H1 (cell line): ENCODE measurements at regions not wholly inside any gene's neighbourhood (a gene's known extent, or its start where the extent isn't known, plus 50 kb on each side); places are given as distances from the start of the nearest gene placed in this dataset.

Source experiments
- CTCF ChIA-PET: fragments of 300-600 bp; sonication (Branson Sonifier 250); formaldehyde crosslinking; loops from one replicate; lab custom pipeline; 2021; ENCODE audit not compliant: partially characterized antibody; lab: Charles Lee
- POLR2A ChIA-PET: fragments of 300-600 bp; sonication (Branson Sonifier 250); formaldehyde crosslinking; loops from one replicate; lab custom pipeline; 2021; ENCODE audit warnings: inconsistent platforms; ENCODE audit not compliant: partially characterized antibody; lab: Charles Lee
- DNase-seq, 2 experiments: peaks; one replicate each; pipeline versions ENCODE4 v3.0.0 to v3.0.0-alpha.2; 2010 to 2022; ENCODE audit warnings: low spot score in 2 of 2, low read depth in 1 of 2, mixed read lengths in 1 of 2
- FAIRE-seq: peaks from 2 replicates; lab custom pipeline; 2011; peaks lifted over from hg19 to GRCh38; lab: Jason Lieb, UNC
- H2AFZ ChIP-seq: 2 replicates; pipeline ENCODE4 v1.8.1; 2012; ENCODE audit warnings: low read length, inconsistent platforms
- H2AK5ac ChIP-seq: 2 replicates; pipeline ENCODE4 v1.6.1; 2013; ENCODE audit warnings: low read depth, low read length
- H2BK120ac ChIP-seq: replicated peaks from 2 replicates; pipeline ENCODE3; 2013; ENCODE audit warnings: low read depth, low read length, inconsistent platforms
- H2BK12ac ChIP-seq: 2 replicates; pipeline ENCODE4 v1.6.1; 2013; ENCODE audit warnings: low read depth, low read length
- H2BK15ac ChIP-seq: 2 replicates; pipeline ENCODE4 v1.6.1; 2013; ENCODE audit warnings: low read length
- H2BK20ac ChIP-seq: 2 replicates; pipeline ENCODE4 v1.6.1; 2013; ENCODE audit warnings: low read length
- H2BK5ac ChIP-seq: 2 replicates; pipeline ENCODE4 v1.6.1; 2013; ENCODE audit warnings: low read depth, low read length
- H3K14ac ChIP-seq: 2 replicates; pipeline ENCODE4 v1.6.1; 2013; ENCODE audit warnings: inconsistent platforms; ENCODE audit not compliant: insufficient read length
- H3K18ac ChIP-seq: 2 replicates; pipeline ENCODE4 v1.6.1; 2013; ENCODE audit warnings: low read length; ENCODE audit errors: extremely low read depth
- H3K23ac ChIP-seq: 2 replicates; pipeline ENCODE4 v1.6.1; 2013; ENCODE audit warnings: inconsistent platforms; ENCODE audit not compliant: insufficient read length
- H3K23me2 ChIP-seq: 2 replicates; pipeline ENCODE4 v1.6.1; 2013; ENCODE audit warnings: low read depth, low read length
- H3K27ac ChIP-seq: 2 replicates; pipeline ENCODE4 v1.6.1; 2011; ENCODE audit warnings: low read depth, low read length, inconsistent platforms
- H3K27me3 ChIP-seq, 4 experiments: replicated peaks in 1 of 4; 1 replicate in 1 of 4; 2 replicates in 3 of 4; pipeline versions ENCODE4 v1.6.1 to v1.8.1; 2011 to 2013; ENCODE audit warnings: low read length in 3 of 4, mild to moderate bottlenecking in 3 of 4, inconsistent platforms in 2 of 4, mixed read lengths in 2 of 4, moderate library complexity in 1 of 4; ENCODE audit not compliant: control insufficient read depth in 3 of 4, insufficient read depth in 3 of 4; ENCODE audit errors: extremely low read depth in 1 of 4
- H3K36me3 ChIP-seq, 4 experiments: 2 replicates each; pipeline versions ENCODE4 v1.6.1 to v1.8.1; 2011 to 2013; ENCODE audit warnings: mild to moderate bottlenecking in 4 of 4, low read length in 3 of 4, moderate library complexity in 2 of 4, control low read depth in 1 of 4, inconsistent platforms in 1 of 4; ENCODE audit not compliant: insufficient read depth in 4 of 4, control insufficient read depth in 2 of 4
- H3K4ac ChIP-seq: replicated peaks from 2 replicates; pipeline ENCODE3; 2013; ENCODE audit warnings: low read length, low read depth, mixed read lengths, inconsistent platforms; ENCODE audit not compliant: insufficient read length
- H3K4me1 ChIP-seq, 4 experiments: replicated peaks in 1 of 4; 1 replicate in 1 of 4; 2 replicates in 3 of 4; pipeline versions ENCODE4 v1.6.1 to v1.8.1; 2011 to 2013; ENCODE audit warnings: low read length in 3 of 4, inconsistent platforms in 2 of 4, mixed read lengths in 1 of 4; ENCODE audit not compliant: insufficient read depth in 4 of 4, control insufficient read depth in 3 of 4
- H3K4me2 ChIP-seq, 2 experiments: 2 replicates each; pipeline versions ENCODE4 v1.6.1 to v1.8.1; 2011 to 2013; ENCODE audit warnings: low read depth in 2 of 2, low read length in 2 of 2, control low read depth in 1 of 2, inconsistent platforms in 1 of 2, mild to moderate bottlenecking in 1 of 2; ENCODE audit not compliant: insufficient read depth in 1 of 2
- H3K4me3 ChIP-seq, 4 experiments: fragments of 200-600, 300-600 bp in 1 of 4; sonication (generic), shearing (Covaris generic), sonication (Bioruptor Twin) in 1 of 4; 2 replicates each; pipeline versions ENCODE4 v1.5.1 to v1.8.1; 2011 to 2016; ENCODE audit warnings: low read length in 4 of 4, low read depth in 3 of 4, control low read depth in 2 of 4, inconsistent platforms in 2 of 4, mild to moderate bottlenecking in 2 of 4, mixed read lengths in 1 of 4, moderate library complexity in 1 of 4; ENCODE audit not compliant: insufficient read depth in 2 of 4; ENCODE audit errors: extremely low read depth in 1 of 4
- H3K56ac ChIP-seq: replicated peaks from 2 replicates; pipeline ENCODE3; 2013; ENCODE audit warnings: low read depth, mild to moderate bottlenecking, mixed read lengths, low read length, inconsistent platforms; ENCODE audit not compliant: insufficient read length
- H3K79me1 ChIP-seq: 2 replicates; pipeline ENCODE4 v1.6.1; 2013; ENCODE audit warnings: low read depth, low read length, control low read depth
- H3K79me2 ChIP-seq, 2 experiments: 2 replicates each; pipeline versions ENCODE4 v1.6.1 to v1.8.1; 2012 to 2013; ENCODE audit warnings: low read length in 2 of 2, mild to moderate bottlenecking in 2 of 2, inconsistent platforms in 1 of 2; ENCODE audit not compliant: insufficient read depth in 2 of 2, control insufficient read depth in 1 of 2
- H3K9ac ChIP-seq, 4 experiments: replicated peaks in 1 of 4; 1 replicate in 1 of 4; 2 replicates in 3 of 4; pipeline versions ENCODE4 v1.6.1 to v1.8.1; 2011 to 2013; ENCODE audit warnings: low read depth in 3 of 4, low read length in 3 of 4, control low read depth in 2 of 4, mild to moderate bottlenecking in 2 of 4, moderate library complexity in 2 of 4, inconsistent platforms in 1 of 4; ENCODE audit errors: extremely low read depth in 1 of 4
- H3K9me3 ChIP-seq, 2 experiments: 2 replicates each; pipeline versions ENCODE4 v1.6.1 to v1.8.1; 2012 to 2013; ENCODE audit warnings: mild to moderate bottlenecking in 2 of 2, moderate library complexity in 2 of 2, control low read depth in 1 of 2, inconsistent platforms in 1 of 2, low read depth in 1 of 2, low read length in 1 of 2, mixed read lengths in 1 of 2; ENCODE audit not compliant: insufficient read depth in 2 of 2
- H4K20me1 ChIP-seq, 2 experiments: replicated peaks in 1 of 2; 2 replicates each; pipeline versions ENCODE3 to v1.8.1; 2011 to 2013; ENCODE audit warnings: inconsistent platforms in 2 of 2, low read length in 2 of 2, mild to moderate bottlenecking in 1 of 2; ENCODE audit not compliant: insufficient read depth in 2 of 2, control insufficient read depth in 1 of 2
- H4K5ac ChIP-seq: 2 replicates; pipeline ENCODE4 v1.6.1; 2013; ENCODE audit warnings: low read length, low read depth, mixed read lengths, inconsistent platforms; ENCODE audit not compliant: insufficient read length
- H4K8ac ChIP-seq: 2 replicates; pipeline ENCODE4 v1.8.0; 2013; ENCODE audit warnings: mild to moderate bottlenecking, moderate library complexity, low read length, inconsistent platforms; ENCODE audit not compliant: insufficient read depth; ENCODE audit errors: extremely low read depth
- H4K91ac ChIP-seq: replicated peaks from 2 replicates; pipeline ENCODE3; 2013; ENCODE audit warnings: low read length, mixed read lengths, inconsistent platforms; ENCODE audit not compliant: insufficient read length
- ASH2L ChIP-seq: fragments of 200-600, 300-600 bp; sonication (generic); IDR thresholded peaks from one replicate; pipeline ENCODE4 v1.7.1; 2017; ENCODE audit warnings: low read length
- BCL11A ChIP-seq, 2 experiments: IDR thresholded peaks; one replicate each; pipeline ENCODE4 v1.6.1; 2011; ENCODE audit warnings: low read depth in 2 of 2, low read length in 2 of 2, mild to moderate bottlenecking in 2 of 2
- CHD2 ChIP-seq: IDR thresholded peaks from 2 replicates; pipeline ENCODE4 v1.6.1; 2012; ENCODE audit warnings: low read length, improper control_type of control experiment
- KDM1A ChIP-seq: fragments of 200-600, 300-600 bp; sonication (generic); IDR thresholded peaks from 2 replicates; pipeline ENCODE4 v1.7.1; 2016; ENCODE audit warnings: mild to moderate bottlenecking, low read length, borderline replicate concordance
- KDM4A ChIP-seq: IDR thresholded peaks from one replicate; pipeline ENCODE4 v1.7.1; 2012; ENCODE audit warnings: low read depth, mild to moderate bottlenecking, moderate library complexity, low read length, inconsistent platforms; ENCODE audit not compliant: severe bottlenecking
- RBBP5 ChIP-seq: IDR thresholded peaks from 2 replicates; pipeline ENCODE4 v1.7.1; 2012; ENCODE audit warnings: low read depth, mild to moderate bottlenecking, inconsistent platforms, low read length, moderate library complexity, borderline replicate concordance
- SAP30 ChIP-seq: fragments of 300-600 bp; sonication (generic); IDR thresholded peaks from 2 replicates; pipeline ENCODE4 v1.7.1; 2012; ENCODE audit warnings: low read length, moderate library complexity, mild to moderate bottlenecking, inconsistent platforms; ENCODE audit not compliant: insufficient read depth, insufficient replicate concordance
- SP1 ChIP-seq: IDR thresholded peaks from 2 replicates; pipeline ENCODE4 v1.6.1; 2011; ENCODE audit warnings: low read depth, low read length
- YY1 ChIP-seq: IDR thresholded peaks from 2 replicates; pipeline ENCODE4 v1.6.1; 2011; ENCODE audit warnings: low read depth, mild to moderate bottlenecking, low read length
- WGBS, 2 experiments: shearing (Covaris generic) in 1 of 2; methylation state at CpG; one replicate each; pipeline versions ENCODE4 v1.1.6 to v1.1.7; 2013 to 2015; ENCODE audit warnings: low lambda C conversion rate in 2 of 2, mixed read lengths in 2 of 2, inconsistent platforms in 1 of 2, low coverage in 1 of 2, missing lambda C conversion rate in 1 of 2; ENCODE audit not compliant: insufficient replicate concordance in 2 of 2, insufficient coverage in 1 of 2, insufficient read length in 1 of 2; ENCODE audit errors: extremely low coverage in 1 of 2, missing lambda C conversion rate in 1 of 2; 5-methylcytosine and 5-hydroxymethylcytosine counted together
- TF ChIP-seq, protein P1 (sequence below), 3 experiments: IDR thresholded peaks; 1 replicate in 2 of 3; 2 replicates in 1 of 3; pipeline versions ENCODE4 v1.5.1 to v1.6.1; 2011; ENCODE audit warnings: low read length in 3 of 3, mild to moderate bottlenecking in 3 of 3, inconsistent platforms in 2 of 3, low read depth in 1 of 3, moderate library complexity in 1 of 3; ENCODE audit not compliant: insufficient read depth in 1 of 3; ENCODE audit errors: control extremely low read depth in 1 of 3

- CTCF ChIA-PET, result no interaction called here
- Histone ChIP-seq H4K20me1 (no peaks in the 10 kb centered on the region), H2BK15ac (no peak overlapping the region), H2BK12ac (no peak overlapping the region), H3K18ac (no peak overlapping the region), H3K9ac (no peak overlapping the region), H3K4me1 (peaks cover 0 to under 1% (median 0%) of the 10 kb centered on the region in 4 experiments; a peak in 1 of 7 replicates), H3K14ac (no peak overlapping the region), H3K4me2 (no peak overlapping the region), H3K4ac (no peak overlapping the region), H3K23me2 (no peaks in the 10 kb centered on the region), H2AK5ac (no peak overlapping the region), H2BK120ac (no peak overlapping the region), H4K91ac (no peak overlapping the region), H3K79me2 (no peaks in the 10 kb centered on the region), H3K9me3 (no peaks in the 10 kb centered on the region), H4K5ac (no peak overlapping the region), H3K23ac (no peak overlapping the region), H3K56ac (no peak overlapping the region), H3K79me1 (no peaks in the 10 kb centered on the region), H3K27me3 (no peaks in the 10 kb centered on the region), H3K27ac (no peak overlapping the region), H2AFZ (no peak overlapping the region), H3K4me3 (no peak overlapping the region), H2BK20ac (no peak overlapping the region), H4K8ac (no peak overlapping the region), H3K36me3 (no peaks in the 10 kb centered on the region), H2BK5ac (no peak overlapping the region)
- FAIRE-seq (no peak), DNase-seq (no peak)
- WGBS, 2 experiments, result 100% methylated on average over 1 of the region's 1 CpG; no CpG with 5 or more reads in 1 of the 2 experiments
- TF ChIP-seq CHD2 (no peak), ASH2L (no peak), YY1 (no peak), SAP30 (no peak), SP1 (no peak), KDM1A (no peak), KDM4A (no peak), BCL11A (IDR thresholded peaks at IDR 0.05; ENCODE audit: low read depth in 2 of 2, low read length in 2 of 2) (no peak), RBBP5 (no peak)
- TF ChIP-seq, protein P1, sequence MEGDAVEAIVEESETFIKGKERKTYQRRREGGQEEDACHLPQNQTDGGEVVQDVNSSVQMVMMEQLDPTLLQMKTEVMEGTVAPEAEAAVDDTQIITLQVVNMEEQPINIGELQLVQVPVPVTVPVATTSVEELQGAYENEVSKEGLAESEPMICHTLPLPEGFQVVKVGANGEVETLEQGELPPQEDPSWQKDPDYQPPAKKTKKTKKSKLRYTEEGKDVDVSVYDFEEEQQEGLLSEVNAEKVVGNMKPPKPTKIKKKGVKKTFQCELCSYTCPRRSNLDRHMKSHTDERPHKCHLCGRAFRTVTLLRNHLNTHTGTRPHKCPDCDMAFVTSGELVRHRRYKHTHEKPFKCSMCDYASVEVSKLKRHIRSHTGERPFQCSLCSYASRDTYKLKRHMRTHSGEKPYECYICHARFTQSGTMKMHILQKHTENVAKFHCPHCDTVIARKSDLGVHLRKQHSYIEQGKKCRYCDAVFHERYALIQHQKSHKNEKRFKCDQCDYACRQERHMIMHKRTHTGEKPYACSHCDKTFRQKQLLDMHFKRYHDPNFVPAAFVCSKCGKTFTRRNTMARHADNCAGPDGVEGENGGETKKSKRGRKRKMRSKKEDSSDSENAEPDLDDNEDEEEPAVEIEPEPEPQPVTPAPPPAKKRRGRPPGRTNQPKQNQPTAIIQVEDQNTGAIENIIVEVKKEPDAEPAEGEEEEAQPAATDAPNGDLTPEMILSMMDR (IDR thresholded peaks at IDR 0.05; ENCODE audit: control extremely low read depth in 1 of 3, insufficient read depth in 1 of 3, low read depth in 1 of 3, low read length in 3 of 3), result no peak
- POLR2A ChIA-PET, result no interaction called here
Observed at GRCh38 chr13:63195726-63196125, 1780.1 kb upstream of the PCDH20 start.
